PFSK-1 (cell line): ENCODE measurements at regions not wholly inside any gene's neighbourhood (a gene's known extent, or its start where the extent isn't known, plus 50 kb on each side); places are given as distances from the start of the nearest gene placed in this dataset.

Source experiments
- FOXP2 ChIP-seq: optimal IDR thresholded peaks from 2 replicates; pipeline ENCODE3; 2011; ENCODE audit warnings: borderline replicate concordance, control low read depth, inconsistent platforms; ENCODE audit not compliant: insufficient read depth; ENCODE audit errors: extremely low read length, extremely low read depth
- POLR2AphosphoS5 ChIP-seq: IDR thresholded peaks from 2 replicates; pipeline ENCODE4 v1.6.1; 2012; ENCODE audit warnings: low read depth, mild to moderate bottlenecking, control low read depth, low read length, moderate library complexity
- SIN3A ChIP-seq: IDR thresholded peaks from 2 replicates; pipeline ENCODE4 v1.6.1; 2012; ENCODE audit warnings: mild to moderate bottlenecking, low read length, moderate library complexity, borderline replicate concordance; ENCODE audit not compliant: insufficient read depth
- TAF1 ChIP-seq: IDR thresholded peaks from 2 replicates; pipeline ENCODE4 v1.6.1; 2012; ENCODE audit warnings: low read length, control low read depth, borderline replicate concordance; ENCODE audit not compliant: insufficient read depth
- TF ChIP-seq, protein P1 (sequence below), 2 experiments: IDR thresholded peaks; 2 replicates each; pipeline versions ENCODE4 v1.6.1 to v1.8.0; 2011 to 2012; ENCODE audit warnings: low read depth in 2 of 2, low read length in 2 of 2, control low read depth in 1 of 2, inconsistent platforms in 1 of 2, mild to moderate bottlenecking in 1 of 2, moderate library complexity in 1 of 2; ENCODE audit not compliant: insufficient read depth in 1 of 2

DNA sequence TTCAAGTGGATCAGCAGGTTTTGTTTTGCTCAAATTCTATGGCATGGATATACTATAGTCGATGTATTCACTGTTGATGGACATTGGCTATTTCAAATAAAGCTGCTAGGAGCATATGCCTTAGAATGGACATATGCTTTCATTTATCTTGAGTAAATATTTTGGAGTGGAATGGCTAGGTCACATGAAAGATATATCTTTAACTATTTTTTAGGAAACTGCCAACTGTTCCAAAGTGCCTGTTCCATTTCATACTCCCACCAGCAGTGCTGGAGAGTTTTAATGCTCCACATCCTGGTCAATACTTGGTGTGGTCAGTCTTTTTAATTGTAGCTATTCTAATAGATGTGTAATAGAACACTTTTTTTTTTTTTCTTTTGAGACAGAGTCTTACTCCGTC, 81.1 kb upstream of the PIM1 start:
- TF ChIP-seq, protein P1, sequence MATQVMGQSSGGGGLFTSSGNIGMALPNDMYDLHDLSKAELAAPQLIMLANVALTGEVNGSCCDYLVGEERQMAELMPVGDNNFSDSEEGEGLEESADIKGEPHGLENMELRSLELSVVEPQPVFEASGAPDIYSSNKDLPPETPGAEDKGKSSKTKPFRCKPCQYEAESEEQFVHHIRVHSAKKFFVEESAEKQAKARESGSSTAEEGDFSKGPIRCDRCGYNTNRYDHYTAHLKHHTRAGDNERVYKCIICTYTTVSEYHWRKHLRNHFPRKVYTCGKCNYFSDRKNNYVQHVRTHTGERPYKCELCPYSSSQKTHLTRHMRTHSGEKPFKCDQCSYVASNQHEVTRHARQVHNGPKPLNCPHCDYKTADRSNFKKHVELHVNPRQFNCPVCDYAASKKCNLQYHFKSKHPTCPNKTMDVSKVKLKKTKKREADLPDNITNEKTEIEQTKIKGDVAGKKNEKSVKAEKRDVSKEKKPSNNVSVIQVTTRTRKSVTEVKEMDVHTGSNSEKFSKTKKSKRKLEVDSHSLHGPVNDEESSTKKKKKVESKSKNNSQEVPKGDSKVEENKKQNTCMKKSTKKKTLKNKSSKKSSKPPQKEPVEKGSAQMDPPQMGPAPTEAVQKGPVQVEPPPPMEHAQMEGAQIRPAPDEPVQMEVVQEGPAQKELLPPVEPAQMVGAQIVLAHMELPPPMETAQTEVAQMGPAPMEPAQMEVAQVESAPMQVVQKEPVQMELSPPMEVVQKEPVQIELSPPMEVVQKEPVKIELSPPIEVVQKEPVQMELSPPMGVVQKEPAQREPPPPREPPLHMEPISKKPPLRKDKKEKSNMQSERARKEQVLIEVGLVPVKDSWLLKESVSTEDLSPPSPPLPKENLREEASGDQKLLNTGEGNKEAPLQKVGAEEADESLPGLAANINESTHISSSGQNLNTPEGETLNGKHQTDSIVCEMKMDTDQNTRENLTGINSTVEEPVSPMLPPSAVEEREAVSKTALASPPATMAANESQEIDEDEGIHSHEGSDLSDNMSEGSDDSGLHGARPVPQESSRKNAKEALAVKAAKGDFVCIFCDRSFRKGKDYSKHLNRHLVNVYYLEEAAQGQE (IDR thresholded peaks at IDR 0.05; ENCODE audit: insufficient read depth in 1 of 2, low read depth in 2 of 2, low read length in 2 of 2), result no peak
- TF ChIP-seq POLR2AphosphoS5 (no peak), TAF1 (no peak), SIN3A (no peak), FOXP2 (no peak)
